Breast epithelium (tissue), 3 donors: ENCODE measurements at regions not wholly inside any gene's neighbourhood (a gene's known extent, or its start where the extent isn't known, plus 50 kb on each side); places are given as distances from the start of the nearest gene placed in this dataset.

Experiments used
- POLR2AphosphoS5 ChIP-seq, 3 donors: sonication (generic); formaldehyde crosslinking; IDR thresholded peaks; one replicate each; pipeline ENCODE4 v1.6.1; 2017; ENCODE audit warnings: antibody characterized with exemption in 3 of 3
- TF ChIP-seq, protein P1 (sequence below), 3 donors: fragments of 450-650 bp; IDR thresholded peaks; one replicate each; pipeline ENCODE4 v1.5.1; 2016 to 2017; ENCODE audit warnings: antibody characterized with exemption in 3 of 3, mild to moderate bottlenecking in 3 of 3, moderate library complexity in 3 of 3

- TF ChIP-seq, protein P1, sequence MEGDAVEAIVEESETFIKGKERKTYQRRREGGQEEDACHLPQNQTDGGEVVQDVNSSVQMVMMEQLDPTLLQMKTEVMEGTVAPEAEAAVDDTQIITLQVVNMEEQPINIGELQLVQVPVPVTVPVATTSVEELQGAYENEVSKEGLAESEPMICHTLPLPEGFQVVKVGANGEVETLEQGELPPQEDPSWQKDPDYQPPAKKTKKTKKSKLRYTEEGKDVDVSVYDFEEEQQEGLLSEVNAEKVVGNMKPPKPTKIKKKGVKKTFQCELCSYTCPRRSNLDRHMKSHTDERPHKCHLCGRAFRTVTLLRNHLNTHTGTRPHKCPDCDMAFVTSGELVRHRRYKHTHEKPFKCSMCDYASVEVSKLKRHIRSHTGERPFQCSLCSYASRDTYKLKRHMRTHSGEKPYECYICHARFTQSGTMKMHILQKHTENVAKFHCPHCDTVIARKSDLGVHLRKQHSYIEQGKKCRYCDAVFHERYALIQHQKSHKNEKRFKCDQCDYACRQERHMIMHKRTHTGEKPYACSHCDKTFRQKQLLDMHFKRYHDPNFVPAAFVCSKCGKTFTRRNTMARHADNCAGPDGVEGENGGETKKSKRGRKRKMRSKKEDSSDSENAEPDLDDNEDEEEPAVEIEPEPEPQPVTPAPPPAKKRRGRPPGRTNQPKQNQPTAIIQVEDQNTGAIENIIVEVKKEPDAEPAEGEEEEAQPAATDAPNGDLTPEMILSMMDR (IDR thresholded peaks at IDR 0.05), result no peak
- TF ChIP-seq POLR2AphosphoS5 (IDR thresholded peaks at IDR 0.05), result no peak
These were observed 416.7 kb upstream of the TEX13C start for GRCh38 chrX:124902953-124903352.
